Neural crest cell (in vitro differentiated cells): ENCODE measurements at regions not wholly inside any gene's neighbourhood (a gene's known extent, or its start where the extent isn't known, plus 50 kb on each side); places are given as distances from the start of the nearest gene placed in this dataset.

Experiments
- DNase-seq: peaks from one replicate; pipeline ENCODE4 v3.0.0; 2021; ENCODE audit warnings: low read depth, mixed read lengths, low spot score
- H3K27ac Mint-ChIP-seq: one replicate; pipeline ENCODE4 v1.8.0; 2021; ENCODE audit warnings: mild to moderate bottlenecking, mixed read lengths; ENCODE audit not compliant: unreplicated experiment
- H3K27me3 Mint-ChIP-seq: 2 replicates; pipeline ENCODE4 v1.8.0; 2021; ENCODE audit warnings: low read depth, mild to moderate bottlenecking, mixed read lengths
- H3K36me3 Mint-ChIP-seq: 2 replicates; pipeline ENCODE4 v1.8.0; 2021; ENCODE audit warnings: low read depth, mild to moderate bottlenecking, mixed read lengths
- H3K4me1 Mint-ChIP-seq: 2 replicates; pipeline ENCODE4 v1.8.0; 2021; ENCODE audit warnings: mixed read lengths
- H3K4me3 Mint-ChIP-seq: one replicate; pipeline ENCODE4 v1.8.0; 2021; ENCODE audit warnings: mild to moderate bottlenecking, mixed read lengths
- H3K9me3 Mint-ChIP-seq: 2 replicates; pipeline ENCODE4 v1.8.0; 2021; ENCODE audit warnings: mixed read lengths
- TF ChIP-seq, protein P1 (sequence below): fragments of 200-600 bp; sonication (generic); conservative IDR thresholded peaks from 2 replicates; pipeline ENCODE4 v1.5.0; 2021; ENCODE audit warnings: antibody characterized with exemption, mild to moderate bottlenecking

DNA sequence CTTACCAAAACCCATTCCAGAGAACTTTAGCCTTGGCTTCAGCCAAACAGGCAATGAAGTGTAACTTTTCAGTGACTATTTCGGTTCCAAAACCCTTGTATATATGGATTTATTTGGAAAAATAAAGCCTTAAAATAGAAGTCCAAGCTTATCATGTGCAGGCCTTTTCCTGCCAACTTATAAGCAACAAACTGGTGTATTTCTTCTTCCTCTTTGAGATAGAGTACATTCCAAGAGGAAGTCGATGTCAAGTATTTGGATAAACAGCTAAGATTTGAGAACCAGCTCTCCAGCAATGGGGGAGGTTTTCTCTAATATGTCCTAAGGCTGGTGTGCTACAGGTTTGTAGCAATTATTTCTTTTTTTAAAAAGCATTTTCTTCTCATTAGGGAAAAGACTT, 407.8 kb downstream of the DUSP10 start:
- Mint-ChIP-seq H3K4me3 (no peak overlapping the region), H3K27me3 (peaks cover 4% of the 10 kb centered on the region), H3K9me3 (peaks cover 9% of the 10 kb centered on the region), H3K36me3 (no peaks in the 10 kb centered on the region), H3K4me1 (peaks cover 20% of the 10 kb centered on the region), H3K27ac (no peak overlapping the region)
- DNase-seq = no peak
- TF ChIP-seq, protein P1, sequence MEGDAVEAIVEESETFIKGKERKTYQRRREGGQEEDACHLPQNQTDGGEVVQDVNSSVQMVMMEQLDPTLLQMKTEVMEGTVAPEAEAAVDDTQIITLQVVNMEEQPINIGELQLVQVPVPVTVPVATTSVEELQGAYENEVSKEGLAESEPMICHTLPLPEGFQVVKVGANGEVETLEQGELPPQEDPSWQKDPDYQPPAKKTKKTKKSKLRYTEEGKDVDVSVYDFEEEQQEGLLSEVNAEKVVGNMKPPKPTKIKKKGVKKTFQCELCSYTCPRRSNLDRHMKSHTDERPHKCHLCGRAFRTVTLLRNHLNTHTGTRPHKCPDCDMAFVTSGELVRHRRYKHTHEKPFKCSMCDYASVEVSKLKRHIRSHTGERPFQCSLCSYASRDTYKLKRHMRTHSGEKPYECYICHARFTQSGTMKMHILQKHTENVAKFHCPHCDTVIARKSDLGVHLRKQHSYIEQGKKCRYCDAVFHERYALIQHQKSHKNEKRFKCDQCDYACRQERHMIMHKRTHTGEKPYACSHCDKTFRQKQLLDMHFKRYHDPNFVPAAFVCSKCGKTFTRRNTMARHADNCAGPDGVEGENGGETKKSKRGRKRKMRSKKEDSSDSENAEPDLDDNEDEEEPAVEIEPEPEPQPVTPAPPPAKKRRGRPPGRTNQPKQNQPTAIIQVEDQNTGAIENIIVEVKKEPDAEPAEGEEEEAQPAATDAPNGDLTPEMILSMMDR = no peak

DNA sequence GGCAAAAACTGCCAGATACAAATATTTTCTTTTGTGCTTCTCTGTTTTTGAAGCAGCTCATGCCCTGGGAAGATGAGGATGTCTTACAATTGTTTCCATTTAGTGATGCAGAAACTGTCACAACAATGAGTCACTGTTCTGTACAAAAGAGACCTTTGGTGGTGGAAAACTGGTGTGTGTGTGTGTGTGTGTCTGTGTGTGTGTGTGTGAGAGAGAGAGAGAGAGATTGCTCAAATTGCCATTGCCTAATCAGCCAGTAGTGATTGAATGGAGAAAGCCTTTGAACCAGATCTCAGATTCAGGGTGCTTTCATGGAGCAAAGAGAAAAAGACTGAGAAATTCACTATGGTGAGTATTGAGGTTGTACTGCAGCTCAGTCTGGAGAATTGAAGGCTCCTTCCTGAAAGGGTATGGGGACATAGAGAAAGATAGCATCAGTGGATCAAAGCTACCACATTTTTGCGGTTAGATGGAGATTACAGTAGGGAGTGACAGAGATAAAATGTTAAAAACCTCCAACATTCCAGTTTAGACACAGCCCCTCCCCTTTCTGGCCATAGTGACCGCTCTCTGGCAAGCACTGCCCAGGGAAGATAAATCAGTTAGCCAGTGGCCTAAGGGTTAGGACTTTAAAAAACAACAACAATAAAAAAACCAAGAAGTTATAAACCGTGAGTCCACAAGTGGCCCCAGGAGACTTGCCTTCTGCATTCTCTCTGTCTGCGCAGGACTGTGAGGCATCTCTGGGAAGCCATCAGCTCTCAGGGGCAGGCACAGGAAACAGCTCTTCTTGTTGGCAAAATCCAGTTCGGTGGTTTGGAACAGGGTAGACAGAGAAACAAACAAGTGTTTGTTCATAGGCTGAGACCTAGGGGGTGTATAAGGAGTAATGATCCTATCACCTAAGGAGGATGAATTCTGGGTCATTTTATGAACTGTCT, 406.5 kb downstream of the DUSP10 start:
- DNase-seq = no peak
- H3K27ac Mint-ChIP-seq = peak overlapping the region; percentile 84
- TF ChIP-seq, protein P1 = no peak
- no peak overlapping the region for H3K4me3 Mint-ChIP-seq
- H3K4me1 Mint-ChIP-seq = peaks cover 20% of the 10 kb centered on the region
- H3K9me3 Mint-ChIP-seq = peaks cover 5% of the 10 kb centered on the region
- no peaks in the 10 kb centered on the region for H3K36me3 Mint-ChIP-seq
- H3K27me3 Mint-ChIP-seq = peaks cover 4% of the 10 kb centered on the region

DNA sequence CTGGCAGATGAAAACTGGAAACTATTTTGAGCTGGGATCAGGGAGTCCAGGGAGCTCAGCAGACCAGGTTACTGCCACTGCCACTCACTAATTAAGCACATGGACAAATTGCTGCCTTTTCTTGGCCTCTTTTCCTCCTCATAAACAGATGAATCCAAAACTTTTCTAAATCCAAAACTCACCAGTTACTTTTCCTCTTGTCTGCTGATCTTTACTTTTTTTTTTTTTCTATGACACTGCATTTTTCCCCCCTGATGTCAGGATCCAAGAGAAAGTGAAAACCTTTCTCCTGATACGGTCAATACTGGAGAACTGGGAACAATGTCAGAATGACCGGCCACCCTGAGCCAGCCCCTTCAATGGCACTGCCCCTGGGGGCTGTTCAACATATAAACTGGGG, 405.8 kb downstream of the DUSP10 start:
- no peak for DNase-seq
- peaks cover 4% of the 10 kb centered on the region for H3K9me3 Mint-ChIP-seq
- peaks cover 20% of the 10 kb centered on the region for H3K4me1 Mint-ChIP-seq
- H3K36me3 Mint-ChIP-seq = no peaks in the 10 kb centered on the region
- TF ChIP-seq, protein P1 = no peak
- H3K4me3 Mint-ChIP-seq = peak overlapping the region; percentile 21
- H3K27ac Mint-ChIP-seq = no peak overlapping the region
- peaks cover 4% of the 10 kb centered on the region for H3K27me3 Mint-ChIP-seq

DNA sequence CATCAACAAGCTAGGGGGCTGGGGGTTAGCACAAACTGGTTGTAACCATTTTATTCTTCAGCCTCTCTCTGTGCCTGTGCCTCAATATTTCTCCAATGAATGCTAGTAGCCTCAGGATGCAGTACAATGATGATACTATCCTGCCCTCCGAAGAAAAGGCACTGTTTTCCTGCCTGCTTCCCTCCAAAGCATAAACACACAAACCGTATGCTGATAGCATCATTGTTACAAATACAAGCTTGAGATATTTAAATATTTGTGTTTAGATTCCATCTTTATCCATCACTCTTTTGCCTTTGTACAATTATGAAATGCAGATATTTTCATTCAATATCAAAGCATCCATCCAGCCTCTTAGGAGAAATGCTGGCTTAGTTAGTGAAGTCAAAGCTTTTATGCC, 404.8 kb downstream of the DUSP10 start:
- Mint-ChIP-seq H3K27ac (no peak overlapping the region), H3K4me1 (peaks cover 20% of the 10 kb centered on the region)
- TF ChIP-seq, protein P1 = no peak

DNA sequence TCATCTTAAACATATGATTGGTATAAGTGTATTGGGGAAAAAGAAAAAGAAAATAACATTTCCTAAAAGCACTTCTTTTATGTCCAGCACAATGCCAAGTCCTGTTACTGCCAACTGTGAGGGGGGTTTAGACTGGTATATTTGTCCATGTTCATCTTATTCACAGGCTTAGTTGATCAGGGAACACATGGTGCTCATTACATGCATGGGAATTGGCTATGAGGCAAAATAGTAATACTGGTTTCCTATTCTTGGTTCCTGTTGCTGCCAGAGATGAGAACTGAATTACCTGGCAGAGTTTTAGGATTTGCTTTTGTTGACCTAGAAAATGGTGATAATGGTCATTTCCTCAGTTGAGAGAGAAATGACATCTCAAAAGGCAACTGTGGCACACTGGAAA, 398.8 kb downstream of the DUSP10 start:
- TF ChIP-seq, protein P1 = no peak
- H3K4me3 Mint-ChIP-seq = no peak overlapping the region
- H3K9me3 Mint-ChIP-seq = no peaks in the 10 kb centered on the region
- H3K27ac Mint-ChIP-seq = no peak overlapping the region
- no peaks in the 10 kb centered on the region for H3K36me3 Mint-ChIP-seq
- H3K27me3 Mint-ChIP-seq = peaks cover 4% of the 10 kb centered on the region
- H3K4me1 Mint-ChIP-seq = no peaks in the 10 kb centered on the region
- DNase-seq = no peak

More for the DNA sequence above, 404.8 kb downstream of the DUSP10 start:
- Mint-ChIP-seq H3K9me3 (no peaks in the 10 kb centered on the region), H3K4me3 (no peak overlapping the region), H3K27me3 (peaks cover 4% of the 10 kb centered on the region), H3K36me3 (no peaks in the 10 kb centered on the region)
- DNase-seq = no peak
